ENCODE measurements at regions not wholly inside any gene's neighbourhood (a gene's known extent, or its start where the extent isn't known, plus 50 kb on each side); places are given as distances from the start of the nearest gene placed in this dataset.

GRCh38 chr7:115674467-115675024 is 356.0 kb downstream of the TFEC start:
- ChIA-PET POLR2A (no interaction called here), CTCF (interaction anchor here (1.0 kb wide), 1 partner anchor 9 kb away, joined by 3 read pairs; no protein-coding TSS in a partner anchor)
- Mint-ChIP-seq H3K4me1 (no peaks in the 10 kb centered on the region), H3K27ac (no peak overlapping the region), H3K4me3 (no peak overlapping the region), H3K9me3 (ENCODE audit: low read depth) (no peaks in the 10 kb centered on the region), H3K27me3 (no peaks in the 10 kb centered on the region), H3K36me3 (ENCODE audit: low read depth) (no peaks in the 10 kb centered on the region)
- DNase-seq: no peak
- intact Hi-C loops (cut with DNase I, micrococcal nuclease): loop anchor here in 1 of 2 experiments (5.0 kb wide), 1 partner anchor 807 kb away; no protein-coding TSS in a partner anchor
- no peak for ATAC-seq

- intact Hi-C loops (cut with DNase I, micrococcal nuclease): no loop called here
- Mint-ChIP-seq H3K27me3 (no peaks in the 10 kb centered on the region), H3K4me3 (no peak overlapping the region), H3K9me3 (ENCODE audit: low read depth) (no peaks in the 10 kb centered on the region), H3K36me3 (ENCODE audit: low read depth) (no peaks in the 10 kb centered on the region), H3K27ac (no peak overlapping the region), H3K4me1 (no peaks in the 10 kb centered on the region)
- no peak for DNase-seq
- ATAC-seq: no peak
- POLR2A ChIA-PET: no interaction called here
- CTCF ChIA-PET: no interaction called here
Measured at GRCh38 chr7:115672024-115672423, 358.5 kb downstream of the TFEC start.

GRCh38 chr7:115662676-115663075 is 367.9 kb downstream of the TFEC start:
- H3K27ac Mint-ChIP-seq: no peak overlapping the region
- H3K36me3 Mint-ChIP-seq (ENCODE audit: low read depth): no peaks in the 10 kb centered on the region
- intact Hi-C loops (cut with DNase I, micrococcal nuclease): no loop called here
- no peaks in the 10 kb centered on the region for H3K4me1 Mint-ChIP-seq
- no peaks in the 10 kb centered on the region for H3K27me3 Mint-ChIP-seq
- ATAC-seq (no peak), DNase-seq (no peak)
- POLR2A ChIA-PET: no interaction called here
- CTCF ChIA-PET: no interaction called here
- H3K9me3 Mint-ChIP-seq (ENCODE audit: low read depth): no peaks in the 10 kb centered on the region
- no peak overlapping the region for H3K4me3 Mint-ChIP-seq

GRCh38 chr7:115662120-115662519 is 368.4 kb downstream of the TFEC start:
- ChIA-PET CTCF (no interaction called here), POLR2A (no interaction called here)
- H3K27ac Mint-ChIP-seq: no peak overlapping the region
- no peak overlapping the region for H3K4me3 Mint-ChIP-seq
- no peak for ATAC-seq
- no peak for DNase-seq
- no peaks in the 10 kb centered on the region for H3K27me3 Mint-ChIP-seq
- no peaks in the 10 kb centered on the region for H3K36me3 Mint-ChIP-seq (ENCODE audit: low read depth)
- intact Hi-C loops (cut with DNase I, micrococcal nuclease): no loop called here
- no peaks in the 10 kb centered on the region for H3K4me1 Mint-ChIP-seq
- no peaks in the 10 kb centered on the region for H3K9me3 Mint-ChIP-seq (ENCODE audit: low read depth)

- H3K27me3 Mint-ChIP-seq: no peaks in the 10 kb centered on the region
- no peak for DNase-seq
- H3K9me3 Mint-ChIP-seq (ENCODE audit: low read depth): no peaks in the 10 kb centered on the region
- H3K4me3 Mint-ChIP-seq: no peak overlapping the region
- intact Hi-C loops (cut with DNase I, micrococcal nuclease): no loop called here
- CTCF ChIA-PET: no interaction called here
- no peaks in the 10 kb centered on the region for H3K36me3 Mint-ChIP-seq (ENCODE audit: low read depth)
- POLR2A ChIA-PET: no interaction called here
- ATAC-seq: no peak
- no peaks in the 10 kb centered on the region for H3K4me1 Mint-ChIP-seq
- H3K27ac Mint-ChIP-seq: no peak overlapping the region
Measured at GRCh38 chr7:115658223-115658622, 372.3 kb downstream of the TFEC start.

GRCh38 chr7:115654384-115655214 is 376.0 kb downstream of the TFEC start:
- ATAC-seq: no peak
- H3K9me3 Mint-ChIP-seq (ENCODE audit: low read depth): no peaks in the 10 kb centered on the region
- ChIA-PET POLR2A (no interaction called here), CTCF (no interaction called here)
- H3K4me1 Mint-ChIP-seq: no peaks in the 10 kb centered on the region
- H3K4me3 Mint-ChIP-seq: no peak overlapping the region
- no peak overlapping the region for H3K27ac Mint-ChIP-seq
- no peaks in the 10 kb centered on the region for H3K36me3 Mint-ChIP-seq (ENCODE audit: low read depth)
- DNase-seq: no peak
- intact Hi-C loops (cut with DNase I, micrococcal nuclease): no loop called here
- no peaks in the 10 kb centered on the region for H3K27me3 Mint-ChIP-seq

- Mint-ChIP-seq H3K9me3 (ENCODE audit: low read depth) (no peaks in the 10 kb centered on the region), H3K4me3 (no peak overlapping the region), H3K27ac (no peak overlapping the region), H3K4me1 (no peaks in the 10 kb centered on the region), H3K36me3 (ENCODE audit: low read depth) (no peaks in the 10 kb centered on the region), H3K27me3 (no peaks in the 10 kb centered on the region)
- no peak for DNase-seq
- ATAC-seq: no peak
- CTCF ChIA-PET: no interaction called here
- POLR2A ChIA-PET: no interaction called here
- intact Hi-C loops (cut with DNase I, micrococcal nuclease): no loop called here
Measured at GRCh38 chr7:115649429-115649828, 381.1 kb downstream of the TFEC start.

GRCh38 chr7:115647712-115648111 is 382.9 kb downstream of the TFEC start:
- CTCF ChIA-PET: no interaction called here
- ATAC-seq (no peak), DNase-seq (no peak)
- no peak overlapping the region for H3K4me3 Mint-ChIP-seq
- no peaks in the 10 kb centered on the region for H3K36me3 Mint-ChIP-seq (ENCODE audit: low read depth)
- intact Hi-C loops (cut with DNase I, micrococcal nuclease): no loop called here
- H3K9me3 Mint-ChIP-seq (ENCODE audit: low read depth): no peaks in the 10 kb centered on the region
- no peak overlapping the region for H3K27ac Mint-ChIP-seq
- POLR2A ChIA-PET: no interaction called here
- no peaks in the 10 kb centered on the region for H3K27me3 Mint-ChIP-seq
- no peaks in the 10 kb centered on the region for H3K4me1 Mint-ChIP-seq

- DNase-seq (no peak), ATAC-seq (no peak)
- ChIA-PET POLR2A (no interaction called here), CTCF (no interaction called here)
- no peaks in the 10 kb centered on the region for H3K4me1 Mint-ChIP-seq
- H3K4me3 Mint-ChIP-seq: no peak overlapping the region
- intact Hi-C loops (cut with DNase I, micrococcal nuclease): no loop called here
- peaks cover 6% of the 10 kb centered on the region for H3K9me3 Mint-ChIP-seq (ENCODE audit: low read depth)
- H3K27ac Mint-ChIP-seq: no peak overlapping the region
- H3K27me3 Mint-ChIP-seq: no peaks in the 10 kb centered on the region
- no peaks in the 10 kb centered on the region for H3K36me3 Mint-ChIP-seq (ENCODE audit: low read depth)
Measured at GRCh38 chr7:115642194-115642593, 388.4 kb downstream of the TFEC start.

- no peak for ATAC-seq
- Mint-ChIP-seq H3K36me3 (ENCODE audit: low read depth) (no peaks in the 10 kb centered on the region), H3K4me3 (no peak overlapping the region), H3K27ac (no peak overlapping the region), H3K9me3 (ENCODE audit: low read depth) (peaks cover 6% of the 10 kb centered on the region), H3K27me3 (no peaks in the 10 kb centered on the region), H3K4me1 (no peaks in the 10 kb centered on the region)
- DNase-seq: no peak
- intact Hi-C loops (cut with DNase I, micrococcal nuclease): no loop called here
- ChIA-PET CTCF (interaction anchor here (1.1 kb wide), 1 partner anchor 11 kb away, joined by 3 read pairs; no protein-coding TSS in a partner anchor), POLR2A (no interaction called here)
Measured at GRCh38 chr7:115638853-115639252, 391.7 kb downstream of the TFEC start.

- ATAC-seq: no peak
- POLR2A ChIA-PET: interaction anchor here (0.6 kb wide), 1 partner anchor 384 kb away, joined by 3 read pairs; no protein-coding TSS in a partner anchor
- Mint-ChIP-seq H3K27ac (no peak overlapping the region), H3K4me1 (no peaks in the 10 kb centered on the region), H3K27me3 (no peaks in the 10 kb centered on the region), H3K4me3 (no peak overlapping the region), H3K36me3 (ENCODE audit: low read depth) (no peaks in the 10 kb centered on the region), H3K9me3 (ENCODE audit: low read depth) (peaks cover 6% of the 10 kb centered on the region)
- intact Hi-C loops (cut with DNase I, micrococcal nuclease): no loop called here
- no peak for DNase-seq
- CTCF ChIA-PET: no interaction called here
Measured at GRCh38 chr7:115637128-115637527, 393.4 kb downstream of the TFEC start.

GRCh38 chr7:115635876-115636275 is 394.7 kb downstream of the TFEC start:
- no peak for ATAC-seq
- Mint-ChIP-seq H3K36me3 (ENCODE audit: low read depth) (no peaks in the 10 kb centered on the region), H3K27ac (no peak overlapping the region), H3K9me3 (ENCODE audit: low read depth) (no peaks in the 10 kb centered on the region), H3K27me3 (no peaks in the 10 kb centered on the region), H3K4me3 (no peak overlapping the region), H3K4me1 (no peaks in the 10 kb centered on the region)
- CTCF ChIA-PET: no interaction called here
- intact Hi-C loops (cut with DNase I, micrococcal nuclease): no loop called here
- POLR2A ChIA-PET: no interaction called here
- DNase-seq: no peak
